A673 (cell line): ENCODE measurements at regions not wholly inside any gene's neighbourhood (a gene's known extent, or its start where the extent isn't known, plus 50 kb on each side); places are given as distances from the start of the nearest gene placed in this dataset.

Source experiments
- BruUV-seq: library from RNA; stranded (reverse); fragments of 400-500 nt; replicated peaks from 2 replicates; lab custom pipeline; 2021; lab: Mats Ljungman, UMichigan
- CTCF ChIA-PET: fragments of 300-600 bp; sonication (Branson Sonifier 250); formaldehyde crosslinking; loops from one replicate; lab custom pipeline; 2022; ENCODE audit warnings: antibody characterized with exemption; lab: Charles Lee
- POLR2A ChIA-PET: fragments of 300-600 bp; sonication (Branson Sonifier 250); formaldehyde crosslinking; loops from one replicate; lab custom pipeline; 2022; ENCODE audit warnings: antibody characterized with exemption; ENCODE audit not compliant: low non-redundant PET; lab: Charles Lee
- DNase-seq: peaks from one replicate; pipeline ENCODE4 v3.0.0-alpha.2; 2015; ENCODE audit warnings: low spot score
- H3K27ac ChIP-seq: fragments of 200-600 bp; sonication (generic); 2 replicates; pipeline ENCODE4 v1.5.1; 2016; ENCODE audit warnings: mixed run types, low read depth, mild to moderate bottlenecking, mixed read lengths, antibody characterized with exemption, low read length; ENCODE audit not compliant: poor library complexity, severe bottlenecking
- H3K27me3 ChIP-seq: fragments of 200-600 bp; sonication (generic); replicated peaks from 2 replicates; pipeline ENCODE4 v1.6.1; 2017; ENCODE audit warnings: mixed run types, low read depth, mild to moderate bottlenecking, mixed read lengths, antibody characterized with exemption, low read length; ENCODE audit not compliant: insufficient read depth, poor library complexity
- H3K36me3 ChIP-seq: fragments of 200-600 bp; sonication (generic); 2 replicates; pipeline ENCODE4 v1.6.1; 2016; ENCODE audit warnings: mixed run types, mild to moderate bottlenecking, mixed read lengths, antibody characterized with exemption, low read length; ENCODE audit not compliant: insufficient read depth, poor library complexity, severe bottlenecking
- H3K4me1 ChIP-seq: fragments of 200-600 bp; sonication (generic); 2 replicates; pipeline ENCODE4 v1.6.1; 2017; ENCODE audit warnings: mixed run types, mild to moderate bottlenecking, mixed read lengths, antibody characterized with exemption, low read length; ENCODE audit not compliant: insufficient read depth, poor library complexity, severe bottlenecking
- H3K4me3 ChIP-seq: fragments of 200-600 bp; sonication (generic); 2 replicates; pipeline ENCODE4 v1.5.1; 2016; ENCODE audit warnings: low read depth, mixed run types, mild to moderate bottlenecking, mixed read lengths, low read length; ENCODE audit not compliant: poor library complexity, severe bottlenecking
- H3K9me3 ChIP-seq: fragments of 200-600 bp; sonication (generic); 2 replicates; pipeline ENCODE4 v1.6.1; 2016; ENCODE audit warnings: mixed run types, low read depth, mild to moderate bottlenecking, mixed read lengths, antibody characterized with exemption, low read length; ENCODE audit not compliant: poor library complexity, severe bottlenecking
- EZH2 ChIP-seq: fragments of 200-600 bp; sonication (generic); IDR thresholded peaks from 2 replicates; pipeline ENCODE4 v1.6.1; 2017; ENCODE audit warnings: borderline replicate concordance, low read depth, mild to moderate bottlenecking, mixed read lengths, antibody characterized with exemption, low read length; ENCODE audit not compliant: poor library complexity, severe bottlenecking
- intact Hi-C: fragments of 100-400 bp; cut with micrococcal nuclease; formaldehyde crosslinking; loops from one replicate; pipeline ENCODE4 v1.10.0; 2022; ENCODE audit not compliant: unreplicated experiment
- TF ChIP-seq, protein P1 (sequence below): fragments of 300-800, 200-600 bp; sonication (generic); conservative IDR thresholded peaks from 2 replicates; pipeline ENCODE4 v1.5.1; 2017; ENCODE audit warnings: low read depth, mild to moderate bottlenecking, antibody characterized with exemption, low read length, moderate library complexity, mixed read lengths

- ChIA-PET CTCF (no interaction called here), POLR2A (interaction anchor here (0.6 kb wide), 1 partner anchor 523 kb away, joined by 3 read pairs; no protein-coding TSS in a partner anchor)
- Histone ChIP-seq H3K9me3 (no peaks in the 10 kb centered on the region), H3K27me3 (no peaks in the 10 kb centered on the region), H3K27ac (no peak overlapping the region), H3K4me1 (no peaks in the 10 kb centered on the region), H3K36me3 (no peaks in the 10 kb centered on the region), H3K4me3 (no peak overlapping the region)
- intact Hi-C loops: no loop called here
- TF ChIP-seq EZH2: no peak
- TF ChIP-seq, protein P1, sequence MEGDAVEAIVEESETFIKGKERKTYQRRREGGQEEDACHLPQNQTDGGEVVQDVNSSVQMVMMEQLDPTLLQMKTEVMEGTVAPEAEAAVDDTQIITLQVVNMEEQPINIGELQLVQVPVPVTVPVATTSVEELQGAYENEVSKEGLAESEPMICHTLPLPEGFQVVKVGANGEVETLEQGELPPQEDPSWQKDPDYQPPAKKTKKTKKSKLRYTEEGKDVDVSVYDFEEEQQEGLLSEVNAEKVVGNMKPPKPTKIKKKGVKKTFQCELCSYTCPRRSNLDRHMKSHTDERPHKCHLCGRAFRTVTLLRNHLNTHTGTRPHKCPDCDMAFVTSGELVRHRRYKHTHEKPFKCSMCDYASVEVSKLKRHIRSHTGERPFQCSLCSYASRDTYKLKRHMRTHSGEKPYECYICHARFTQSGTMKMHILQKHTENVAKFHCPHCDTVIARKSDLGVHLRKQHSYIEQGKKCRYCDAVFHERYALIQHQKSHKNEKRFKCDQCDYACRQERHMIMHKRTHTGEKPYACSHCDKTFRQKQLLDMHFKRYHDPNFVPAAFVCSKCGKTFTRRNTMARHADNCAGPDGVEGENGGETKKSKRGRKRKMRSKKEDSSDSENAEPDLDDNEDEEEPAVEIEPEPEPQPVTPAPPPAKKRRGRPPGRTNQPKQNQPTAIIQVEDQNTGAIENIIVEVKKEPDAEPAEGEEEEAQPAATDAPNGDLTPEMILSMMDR: no peak
- DNase-seq: no peak
- no TSS peak for BruUV-seq
Observed at GRCh38 chr4:81990898-81991297, 382.9 kb downstream of the HNRNPD start.

DNA sequence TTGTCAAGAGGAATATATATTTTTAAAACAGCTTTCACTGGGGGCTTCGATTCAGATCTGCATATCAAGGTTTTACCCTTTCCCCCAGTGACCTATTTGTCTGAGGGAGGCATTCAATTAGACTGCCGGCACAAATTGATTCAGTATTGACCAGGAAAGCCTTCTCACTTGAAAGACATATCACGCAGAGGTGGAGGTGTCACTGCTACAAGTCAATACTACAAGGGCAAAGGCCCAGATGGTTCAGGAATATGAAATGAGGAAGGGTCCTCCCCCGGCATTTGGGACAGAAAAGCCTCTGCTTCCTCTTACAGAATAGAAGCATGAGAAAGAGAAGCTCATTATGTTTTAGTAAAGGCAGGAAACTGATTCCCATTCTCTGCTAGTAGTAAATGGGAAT, 383.6 kb downstream of the HNRNPD start:
- POLR2A ChIA-PET: interaction anchor here (0.6 kb wide), 1 partner anchor 523 kb away, joined by 3 read pairs; no protein-coding TSS in a partner anchor
- no peaks in the 10 kb centered on the region for H3K9me3 ChIP-seq
- intact Hi-C loops: no loop called here
- H3K4me1 ChIP-seq: no peaks in the 10 kb centered on the region
- TF ChIP-seq, protein P1: no peak
- no peak for TF ChIP-seq EZH2
- no peak overlapping the region for H3K4me3 ChIP-seq
- H3K27me3 ChIP-seq: no peaks in the 10 kb centered on the region
- H3K36me3 ChIP-seq: no peaks in the 10 kb centered on the region
- no peak for DNase-seq
- BruUV-seq: no TSS peak
- no peak overlapping the region for H3K27ac ChIP-seq
- CTCF ChIA-PET: no interaction called here

GRCh38 chr4:81989202-81989601, 384.6 kb downstream of the HNRNPD start:
- no TSS peak for BruUV-seq
- no peaks in the 10 kb centered on the region for H3K4me1 ChIP-seq
- H3K27ac ChIP-seq: no peak overlapping the region
- H3K9me3 ChIP-seq: no peaks in the 10 kb centered on the region
- no peak overlapping the region for H3K4me3 ChIP-seq
- intact Hi-C loops: no loop called here
- ChIA-PET POLR2A (no interaction called here), CTCF (no interaction called here)
- H3K36me3 ChIP-seq: no peaks in the 10 kb centered on the region
- TF ChIP-seq EZH2: no peak
- TF ChIP-seq, protein P1: no peak
- DNase-seq: no peak
- H3K27me3 ChIP-seq: no peaks in the 10 kb centered on the region
